ENCODE measurements at regions not wholly inside any gene's neighbourhood (a gene's known extent, or its start where the extent isn't known, plus 50 kb on each side); places are given as distances from the start of the nearest gene placed in this dataset.

GRCh38 chr10:10644676-10645385 lies 372.8 kb upstream of the CELF2 start:
- TF ChIP-seq CTCF (IDR thresholded peaks at IDR 0.05) (no peak), POLR2A (IDR thresholded peaks at IDR 0.05) (no peak)
